NCI-H2081 (cell line): ENCODE measurements at regions not wholly inside any gene's neighbourhood (a gene's known extent, or its start where the extent isn't known, plus 50 kb on each side); places are given as distances from the start of the nearest gene placed in this dataset.

ENCODE experiments used
- DNase-seq, 2 experiments: peaks; one replicate each; lab custom pipeline; 2025; lab: John Stamatoyannopoulos, UW

- DNase-seq: peak; percentile 0 to 31
Measured at GRCh38 chr5:51034222-51034901, 348.9 kb upstream of the ISL1 start.

GRCh38 chr5:51039424-51040329, 343.6 kb upstream of the ISL1 start:
- DNase-seq: no peak

GRCh38 chr5:51043745-51044144, 339.5 kb upstream of the ISL1 start:
- no peak for DNase-seq

DNA sequence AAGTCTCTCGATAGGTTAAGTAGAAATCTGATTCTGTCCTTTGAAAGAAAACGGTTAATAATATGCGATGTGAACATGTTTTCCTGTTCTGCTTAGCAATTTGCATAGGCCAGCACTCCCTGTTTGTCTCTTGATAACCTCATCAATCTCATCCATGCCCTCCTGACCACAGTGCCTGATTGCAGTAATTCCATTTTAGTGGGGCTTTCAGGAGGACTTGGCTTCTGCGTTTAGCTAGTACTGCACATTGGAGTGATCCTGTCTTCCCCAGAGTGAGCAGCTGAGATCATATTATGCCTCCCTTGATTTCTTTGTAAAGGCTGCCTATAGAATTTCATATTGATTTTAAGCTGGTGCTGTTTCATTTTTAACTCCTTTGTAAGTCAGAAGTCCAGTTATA, 335.9 kb upstream of the ISL1 start:
- DNase-seq: no peak

DNA sequence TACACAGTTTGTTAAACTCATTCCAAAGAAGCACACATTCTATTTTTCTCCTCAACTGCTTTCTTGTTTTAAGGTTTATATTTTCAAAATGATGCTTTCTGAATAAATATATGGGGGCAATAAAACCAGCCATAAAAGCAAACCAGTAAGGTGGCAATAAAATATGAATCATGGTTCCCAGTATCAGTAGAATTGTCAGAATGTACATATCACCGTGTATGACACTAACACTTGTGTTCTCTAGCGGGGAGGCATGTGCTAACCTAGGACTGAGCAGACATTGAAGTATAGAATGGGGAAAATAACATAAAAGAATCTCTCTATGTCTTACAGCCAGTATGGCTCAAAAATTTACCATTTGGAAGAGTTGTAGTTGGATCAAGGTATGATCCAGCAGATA, 329.9 kb upstream of the ISL1 start:
- DNase-seq: no peak

GRCh38 chr5:51060953-51061352, 322.3 kb upstream of the ISL1 start:
- DNase-seq: no peak

DNA sequence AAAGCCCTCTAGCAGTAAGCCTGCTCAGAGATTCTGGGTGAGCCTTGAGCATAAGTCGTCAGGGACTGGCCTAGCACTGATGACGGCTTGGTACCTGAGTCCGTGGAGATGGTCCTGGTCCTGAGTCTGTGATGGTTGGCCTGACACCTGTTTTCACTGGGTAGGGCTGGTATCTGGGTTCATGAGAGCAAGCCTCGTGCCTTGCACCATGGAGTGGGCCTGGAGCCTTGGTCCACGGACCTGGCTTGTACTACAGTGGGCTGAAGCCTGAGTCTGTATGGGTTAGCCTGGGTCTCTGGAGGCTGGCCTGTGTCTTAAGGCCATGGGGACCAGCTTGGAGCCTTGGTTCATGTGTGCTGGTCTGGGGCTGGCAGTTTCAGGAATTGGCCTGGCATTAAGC, 310.3 kb upstream of the ISL1 start:
- no peak for DNase-seq

- no peak for DNase-seq
Measured at GRCh38 chr5:51082741-51083140, 300.5 kb upstream of the ISL1 start.

- no peak for DNase-seq
Measured at GRCh38 chr5:51091816-51092215, 291.4 kb upstream of the ISL1 start.

DNA sequence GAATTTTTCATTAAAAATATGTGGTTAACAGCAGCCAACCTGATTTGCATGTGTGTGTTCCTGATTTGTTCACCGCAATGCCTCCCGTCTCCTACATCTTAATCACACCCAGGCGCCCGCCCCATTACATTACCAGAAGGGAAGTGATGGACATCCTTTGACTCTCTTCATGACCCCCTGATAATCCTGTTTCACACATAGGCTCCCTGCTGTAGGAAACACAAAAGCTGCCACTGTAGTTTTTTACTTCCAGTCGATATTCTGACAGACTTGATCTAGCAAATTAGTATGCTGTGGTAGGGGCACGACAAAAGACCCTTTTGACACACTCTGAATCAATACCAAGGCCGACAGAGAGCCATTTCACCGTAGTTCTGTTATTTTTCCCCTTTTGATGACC, 287.8 kb upstream of the ISL1 start:
- DNase-seq: no peak

DNA sequence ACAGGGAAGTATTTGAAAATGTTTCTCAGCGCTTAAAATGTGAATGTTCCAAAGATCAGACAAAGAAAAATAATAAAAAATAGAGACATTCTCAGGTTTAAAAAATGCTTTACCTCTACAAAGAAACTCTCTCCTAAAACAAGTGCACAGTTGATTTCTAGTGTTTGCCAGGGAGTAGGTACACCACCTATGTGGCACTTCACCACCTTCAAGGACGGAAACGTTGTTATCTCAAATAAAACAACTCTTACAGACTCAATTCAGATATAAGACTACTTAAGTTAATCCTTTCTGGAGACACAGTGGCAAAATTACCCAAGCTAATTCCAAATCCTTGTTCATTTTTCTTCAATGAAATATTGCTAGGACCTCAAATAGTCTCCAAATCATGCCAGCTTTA, 286.4 kb upstream of the ISL1 start:
- DNase-seq: no peak

- no peak for DNase-seq
Measured at GRCh38 chr5:51099173-51099853, 283.9 kb upstream of the ISL1 start.

DNA sequence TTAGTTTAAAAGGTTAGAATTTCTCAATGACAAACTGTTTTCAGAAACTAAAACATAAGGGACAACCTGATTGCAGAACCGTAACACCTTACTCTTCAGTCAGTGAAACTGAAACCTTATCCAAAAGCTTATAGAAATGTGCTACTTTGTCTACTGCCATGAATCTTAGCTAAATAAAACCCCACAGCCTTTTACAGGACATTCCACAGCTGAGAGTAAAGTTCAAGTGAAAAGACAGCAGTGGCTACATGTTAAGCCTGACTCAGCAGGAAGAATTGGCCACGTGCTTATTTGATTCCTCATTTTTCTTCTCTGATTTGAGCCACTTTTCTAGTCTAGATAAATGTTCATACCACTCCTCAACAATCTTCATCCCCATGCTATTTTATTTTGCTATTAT, 278.7 kb upstream of the ISL1 start:
- DNase-seq: no peak

- no peak for DNase-seq
Measured at GRCh38 chr5:51109786-51110410, 273.4 kb upstream of the ISL1 start.

GRCh38 chr5:51131266-51131665, 252.0 kb upstream of the ISL1 start:
- DNase-seq: no peak

- DNase-seq: no peak
Measured at GRCh38 chr5:51138164-51138563, 245.1 kb upstream of the ISL1 start.

- no peak for DNase-seq
Measured at GRCh38 chr5:51148437-51148836, 234.8 kb upstream of the ISL1 start.

- DNase-seq: no peak
Measured at GRCh38 chr5:51156222-51156621, 227.0 kb upstream of the ISL1 start.

DNA sequence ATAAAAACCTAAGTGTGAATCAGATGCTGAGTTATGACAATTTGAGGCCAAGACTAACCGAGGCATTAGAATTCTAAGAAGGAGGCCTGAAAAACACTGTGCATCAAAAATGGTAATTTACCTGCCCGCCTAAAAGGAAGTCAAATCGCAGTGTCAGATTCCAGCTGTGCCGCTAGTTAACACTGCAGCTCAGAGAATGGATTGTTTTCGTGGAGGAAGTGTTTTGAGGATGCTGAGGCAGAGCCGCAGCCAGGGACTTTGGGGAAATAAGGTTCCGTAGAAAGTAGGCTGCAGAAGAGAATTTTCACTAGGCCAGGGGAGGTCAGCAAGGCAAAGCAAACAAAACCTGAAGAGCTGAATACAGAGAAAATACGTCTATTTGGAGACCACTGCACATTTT, 226.4 kb upstream of the ISL1 start:
- no peak for DNase-seq

- DNase-seq: no peak
Measured at GRCh38 chr5:51159164-51159563, 224.1 kb upstream of the ISL1 start.

GRCh38 chr5:51159606-51160005, 223.6 kb upstream of the ISL1 start:
- DNase-seq: no peak

DNA sequence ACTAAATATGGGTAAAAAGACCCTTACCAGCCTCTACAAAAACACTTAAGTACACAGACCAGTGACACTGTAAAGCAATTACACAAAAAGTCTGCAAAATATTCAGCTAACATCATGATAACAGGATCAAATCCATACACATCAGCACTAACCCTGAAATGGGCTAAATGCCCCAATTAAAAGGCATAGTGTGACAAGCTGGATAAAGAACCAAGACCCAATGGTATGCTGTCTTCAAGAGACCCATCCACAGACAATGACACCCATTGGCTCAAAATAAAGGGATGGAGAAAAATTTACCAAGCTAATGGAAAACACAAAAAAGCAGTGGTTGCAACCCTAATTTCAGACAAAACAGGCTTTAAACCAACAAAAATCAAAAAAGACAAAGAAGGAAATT, 221.0 kb upstream of the ISL1 start:
- no peak for DNase-seq
